MM.1S (cell line): ENCODE measurements at regions not wholly inside any gene's neighbourhood (a gene's known extent, or its start where the extent isn't known, plus 50 kb on each side); places are given as distances from the start of the nearest gene placed in this dataset.
"Not testable (repeated sequence)": the region's sequence is repeated elsewhere in the genome, so short reads cannot be mapped to it uniquely, and the experiment has no call there.

Experiments
- CTCF ChIP-seq: fragments of 300-600 bp; sonication (generic); IDR thresholded peaks from 2 replicates; pipeline ENCODE4 v1.5.1; 2016; ENCODE audit warnings: antibody characterized with exemption, low read length, mixed read lengths
- EZH2 ChIP-seq: fragments of 300-600 bp; sonication (generic); optimal IDR thresholded peaks from 2 replicates; pipeline ENCODE3; 2017; ENCODE audit warnings: low read depth, mild to moderate bottlenecking, antibody characterized with exemption, low read length, mixed read lengths

- not testable (repeated sequence) for TF ChIP-seq CTCF, EZH2
These were observed 194.7 kb downstream of the BANP start for GRCh38 chr16:88145824-88146405.
